ENCODE measurements at regions not wholly inside any gene's neighbourhood (a gene's known extent, or its start where the extent isn't known, plus 50 kb on each side); places are given as distances from the start of the nearest gene placed in this dataset.

DNA sequence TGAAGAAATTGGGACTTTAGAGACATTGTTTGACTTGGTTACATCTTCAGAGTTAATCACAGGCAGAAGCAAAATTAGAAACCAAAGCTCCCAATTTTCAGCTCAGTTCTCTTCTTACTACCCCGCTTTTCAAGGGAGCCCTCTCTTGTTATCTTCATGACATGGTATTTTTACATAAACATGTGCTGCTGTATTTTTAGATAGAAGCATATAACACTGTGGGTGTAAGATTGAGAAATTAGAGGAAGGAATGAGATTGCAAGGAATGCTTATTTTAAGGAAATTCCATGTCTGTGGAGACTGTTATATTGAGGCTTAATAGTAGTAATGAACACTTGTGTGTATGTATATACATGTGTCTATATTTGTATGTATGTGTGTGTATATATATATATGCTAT lies 401.6 kb downstream of the TMEM232 start:
- FAIRE-seq = no peak

DNA sequence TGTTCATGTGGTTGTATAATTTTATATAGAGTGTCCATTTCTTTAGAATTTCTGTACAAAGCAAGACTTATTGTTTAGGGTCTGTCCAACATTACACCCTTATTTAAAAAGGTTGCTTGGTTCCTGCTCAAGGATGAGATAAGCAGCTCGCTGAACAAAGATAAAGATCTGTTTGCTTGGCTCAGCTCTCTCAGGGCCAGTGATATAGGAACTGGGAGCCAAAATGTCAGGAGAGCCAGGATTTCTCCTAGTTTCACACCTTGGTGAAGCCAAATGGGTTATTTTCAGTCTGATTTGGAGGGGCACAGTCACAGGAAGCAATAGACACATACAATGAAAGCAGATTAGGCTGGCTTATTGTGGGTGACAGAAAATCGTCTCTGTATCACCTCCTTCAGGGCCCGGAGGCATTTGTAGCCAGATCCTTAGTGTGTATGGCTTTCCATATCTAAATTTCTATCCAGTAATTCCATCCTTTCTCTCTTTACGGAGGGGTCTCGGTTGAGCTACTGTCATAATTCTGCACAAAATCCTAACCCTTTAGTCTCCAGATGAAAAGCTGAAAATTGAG lies 396.4 kb downstream of the TMEM232 start:
- no peak for FAIRE-seq

DNA sequence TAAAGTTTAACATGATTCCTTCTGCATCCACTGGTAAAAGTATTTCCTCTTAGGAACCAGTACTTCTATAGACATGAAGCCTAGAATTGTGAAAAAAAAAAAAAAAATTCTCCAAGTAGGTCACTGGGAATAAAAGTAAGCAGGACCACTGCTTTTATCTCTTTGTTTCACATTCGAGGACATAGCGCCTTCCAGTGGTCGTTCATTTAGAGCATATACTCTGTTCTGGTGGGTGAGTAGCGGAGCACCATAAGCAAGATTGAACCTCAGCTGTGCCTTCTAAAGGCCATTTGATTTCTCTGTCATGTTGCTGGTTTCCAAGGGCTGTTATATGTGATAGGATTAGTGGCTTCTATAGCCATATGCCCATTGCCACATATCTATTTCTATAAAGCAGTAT lies 393.1 kb downstream of the TMEM232 start:
- FAIRE-seq = no peak

DNA sequence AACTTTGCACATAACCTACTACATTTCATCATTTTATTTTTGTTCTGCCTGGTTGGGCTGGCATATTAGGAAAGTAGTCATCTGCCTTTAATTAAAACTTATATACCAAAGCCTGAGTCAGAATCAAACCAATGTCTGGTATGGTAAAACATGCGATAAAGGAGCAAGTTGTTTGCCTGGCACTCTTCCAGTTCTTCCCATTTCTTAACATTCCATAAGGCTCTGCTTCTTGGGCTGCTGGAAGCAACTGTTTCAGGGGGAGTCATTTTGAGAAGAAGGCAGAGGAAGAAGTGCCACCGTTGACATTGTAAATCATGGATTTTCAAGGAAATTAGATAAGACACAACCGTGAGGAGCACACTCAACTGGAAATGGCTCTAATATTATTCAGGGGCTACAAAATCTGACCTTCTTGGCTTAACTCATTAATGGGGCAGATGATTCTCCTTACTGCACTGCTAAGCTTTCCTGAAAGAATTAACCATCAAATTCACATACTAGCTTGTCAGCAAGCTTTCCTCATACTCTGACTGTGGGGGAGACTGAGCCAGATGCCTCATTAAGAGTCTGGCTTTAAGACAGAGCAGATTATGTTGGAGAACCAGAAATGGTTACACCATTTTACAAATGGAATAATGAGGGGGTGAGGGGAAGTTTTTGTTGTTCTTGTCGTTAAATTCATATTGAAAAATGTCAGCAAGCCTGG lies 391.0 kb downstream of the TMEM232 start:
- FAIRE-seq = no peak

DNA sequence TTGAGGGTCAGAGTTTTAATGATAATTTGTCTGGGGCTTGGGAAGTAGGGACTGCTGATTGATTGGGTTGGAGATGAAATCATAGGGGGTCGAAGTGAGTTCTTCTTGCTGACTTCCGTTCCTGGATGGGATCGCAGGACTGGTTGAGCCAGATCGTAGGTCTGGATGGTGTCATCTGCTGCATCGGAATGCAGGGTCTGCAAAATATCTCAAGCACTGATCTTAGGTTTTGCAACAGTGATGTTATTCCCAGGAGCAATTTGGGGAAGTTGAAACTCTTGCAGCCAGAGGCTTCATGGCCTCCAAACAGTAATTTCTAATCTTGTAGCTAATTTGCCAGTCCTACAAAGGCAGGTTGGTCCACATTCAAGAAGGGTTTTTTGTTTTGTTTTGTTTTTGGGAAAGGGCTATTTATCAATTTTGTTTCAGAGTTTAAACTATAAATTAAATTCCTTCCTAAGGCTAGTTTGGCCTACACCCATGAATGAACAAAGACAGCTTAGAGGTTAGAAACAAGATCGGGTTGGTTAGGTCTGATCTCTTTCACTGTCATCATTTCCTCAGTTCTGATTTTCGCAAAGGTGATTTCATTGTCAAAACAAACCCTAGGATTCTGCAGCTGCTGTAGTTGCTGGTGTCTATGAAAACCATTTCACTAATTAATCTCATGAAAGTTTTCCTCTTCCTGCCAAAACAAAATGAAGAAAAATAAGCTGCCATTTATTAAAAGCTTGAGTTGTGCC lies 388.0 kb downstream of the TMEM232 start:
- no peak for FAIRE-seq

DNA sequence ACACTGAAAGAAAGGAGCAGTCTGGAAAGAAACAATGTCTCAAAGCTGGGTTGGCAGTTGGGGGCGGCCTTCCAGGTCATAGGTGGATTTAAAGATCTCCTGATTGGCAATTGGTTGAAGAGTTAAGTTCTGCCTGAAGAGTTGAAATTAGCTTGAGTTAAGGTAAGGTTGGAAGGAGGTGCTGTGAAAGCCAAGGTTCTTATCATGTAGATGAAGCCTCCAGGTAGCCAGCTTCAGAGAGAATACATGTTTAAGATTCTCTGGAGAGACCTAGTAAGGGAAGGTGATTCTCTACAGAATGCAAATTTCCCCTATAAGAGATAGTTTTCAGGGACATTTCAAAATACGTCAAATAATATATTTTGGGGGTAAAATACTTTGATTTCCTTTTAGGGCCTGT lies 387.1 kb downstream of the TMEM232 start:
- FAIRE-seq = no peak

DNA sequence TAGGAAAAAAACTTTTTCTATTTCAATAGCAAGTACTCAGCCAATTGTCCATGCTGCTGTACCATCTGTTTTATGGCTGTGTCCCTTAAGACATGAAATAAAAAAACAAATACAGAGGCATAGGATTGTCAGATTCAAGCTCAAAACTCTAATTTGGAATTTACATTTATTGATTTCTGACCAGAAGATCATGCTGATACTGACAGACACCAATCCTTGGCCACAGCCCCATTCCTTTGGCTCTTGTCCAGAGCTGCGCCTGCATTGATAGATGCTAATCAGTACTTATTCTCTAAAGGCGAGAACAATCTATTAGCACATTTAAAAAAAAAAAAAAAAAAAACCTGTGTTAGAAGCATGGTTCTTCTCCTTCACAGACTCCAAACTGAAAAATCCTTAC lies 384.6 kb downstream of the TMEM232 start:
- no peak for FAIRE-seq

DNA sequence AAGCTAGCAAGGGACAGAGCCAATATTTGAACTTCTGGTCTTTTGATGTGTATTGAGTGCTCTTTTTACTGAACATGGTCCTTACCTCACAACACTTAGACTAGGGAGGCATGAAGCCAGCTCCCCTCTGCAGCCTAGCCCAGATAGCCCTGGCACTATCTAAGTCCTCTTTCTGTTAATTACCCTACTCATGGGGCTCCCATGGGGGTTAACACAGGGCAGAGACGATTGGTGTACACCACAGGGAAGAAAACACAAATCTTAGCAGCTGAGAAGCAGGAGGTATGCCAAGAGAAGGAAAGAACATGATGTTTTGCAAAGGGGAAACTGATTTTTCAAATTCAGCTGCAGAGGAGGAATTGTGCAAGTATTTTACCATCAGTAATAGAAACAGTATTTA lies 383.8 kb downstream of the TMEM232 start:
- FAIRE-seq = no peak

DNA sequence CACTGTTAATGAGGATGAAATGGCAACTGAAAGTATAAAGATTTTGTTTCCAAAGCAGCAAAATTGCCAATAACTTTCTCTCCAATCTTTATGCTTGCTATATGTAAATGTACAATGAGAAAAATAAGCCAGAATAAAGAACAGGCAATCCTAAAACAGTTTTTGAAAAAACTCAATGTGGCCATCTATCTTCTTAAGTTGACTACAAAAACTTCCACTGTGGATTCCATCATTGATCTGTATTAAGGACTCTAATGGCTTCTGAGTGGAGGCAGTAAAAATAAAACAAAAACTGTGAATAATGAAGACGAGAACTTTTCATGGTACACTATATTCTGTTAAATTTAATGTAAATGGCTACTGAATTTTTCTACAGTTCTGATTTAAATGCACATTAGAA lies 382.9 kb downstream of the TMEM232 start:
- no peak for FAIRE-seq

DNA sequence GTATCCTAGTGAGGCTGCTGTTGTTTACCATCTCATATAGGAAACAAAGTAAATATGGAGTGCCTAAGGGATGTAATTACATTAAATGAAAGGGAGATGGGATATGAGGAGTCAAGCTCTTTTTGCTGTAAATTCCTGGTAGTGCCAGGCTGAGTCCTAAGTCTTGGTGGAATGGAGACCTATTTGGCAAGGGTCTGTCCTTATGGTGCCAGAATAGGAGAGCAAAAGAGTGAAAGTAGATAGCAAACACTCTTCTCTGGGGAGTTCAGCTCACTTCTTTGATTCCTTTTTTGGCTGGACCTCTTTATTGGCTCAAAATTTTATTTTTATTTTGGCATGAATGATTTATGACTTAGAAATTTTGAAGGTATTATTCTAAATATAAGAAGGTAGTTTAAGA lies 380.8 kb downstream of the TMEM232 start:
- FAIRE-seq = no peak

DNA sequence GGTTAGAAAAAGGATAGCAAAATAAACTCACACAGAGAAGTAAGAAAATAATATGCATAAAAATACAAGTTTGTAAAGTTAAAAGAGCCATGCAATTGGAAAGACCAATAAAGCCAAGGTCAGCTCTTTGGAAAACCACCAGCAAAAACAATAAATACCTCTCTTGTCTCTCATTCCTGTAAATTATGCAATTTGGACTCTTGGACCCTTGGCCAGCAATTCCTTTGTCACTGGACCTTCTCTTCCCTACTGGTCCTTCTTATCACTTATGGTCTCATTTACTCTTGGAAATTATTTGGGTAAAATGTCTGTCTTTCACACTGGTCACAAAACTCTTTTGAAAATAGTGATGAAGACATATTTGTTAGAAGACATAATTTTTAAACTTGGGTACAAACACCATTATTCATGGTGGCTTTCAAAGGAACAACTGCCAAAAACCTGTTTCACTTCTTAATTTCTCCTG lies 379.5 kb downstream of the TMEM232 start:
- no peak for FAIRE-seq

DNA sequence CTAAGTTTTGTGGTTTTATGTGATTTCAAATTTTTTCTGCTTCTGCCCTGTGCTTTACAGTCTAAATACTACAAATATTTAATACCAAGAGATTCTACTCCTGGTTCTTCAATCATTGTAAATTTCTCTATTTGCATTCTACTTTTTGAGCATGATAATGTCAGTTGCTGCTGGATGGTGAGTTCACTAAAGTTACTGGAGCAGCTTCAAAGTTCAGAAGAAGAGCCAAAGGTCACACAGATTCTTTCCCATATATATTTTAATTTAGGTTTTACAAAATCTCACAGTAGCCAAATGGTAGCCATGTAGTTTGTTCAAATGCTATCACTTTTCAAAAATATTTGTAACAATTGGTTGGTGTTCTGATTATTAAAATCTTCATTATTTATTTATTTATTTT lies 378.7 kb downstream of the TMEM232 start:
- FAIRE-seq = no peak

DNA sequence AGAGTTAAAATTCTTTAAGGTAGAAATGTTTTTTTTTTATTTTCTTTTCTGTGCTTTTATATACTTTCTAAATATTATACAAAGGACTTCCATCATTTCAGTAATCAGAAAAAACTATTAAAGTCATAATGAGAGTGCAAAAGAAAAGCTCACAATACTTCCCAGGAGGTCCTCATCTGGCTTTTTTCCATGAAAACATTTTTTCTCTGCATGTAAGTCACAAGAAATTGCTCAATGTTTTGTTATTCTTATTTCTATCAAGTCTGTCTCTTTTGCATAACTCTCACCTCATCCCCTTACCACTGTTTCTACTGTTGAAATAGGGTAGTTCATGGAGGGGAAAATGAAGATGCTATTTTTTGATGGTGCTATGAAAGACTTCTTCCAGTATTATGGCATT lies 375.0 kb downstream of the TMEM232 start:
- no peak for FAIRE-seq

DNA sequence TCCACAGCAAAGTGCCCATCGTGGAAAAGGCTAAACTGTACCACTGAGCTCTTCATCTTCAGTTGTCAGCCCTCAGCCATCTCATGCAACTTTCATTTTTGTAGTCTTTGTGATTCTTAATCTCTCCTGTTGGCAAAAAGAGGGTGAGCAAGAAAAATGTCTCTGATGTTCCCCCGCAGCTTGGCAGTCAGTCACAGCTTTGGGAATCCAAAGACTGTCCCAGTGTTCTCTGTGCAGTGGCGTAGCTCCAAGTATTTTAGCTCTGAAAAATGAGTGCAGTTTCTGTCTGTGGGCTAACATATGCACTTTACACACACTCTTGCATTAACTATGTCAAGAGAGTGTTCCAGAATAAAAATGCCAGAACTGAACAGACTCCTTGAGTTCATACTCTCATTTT lies 372.2 kb downstream of the TMEM232 start:
- no peak for FAIRE-seq

DNA sequence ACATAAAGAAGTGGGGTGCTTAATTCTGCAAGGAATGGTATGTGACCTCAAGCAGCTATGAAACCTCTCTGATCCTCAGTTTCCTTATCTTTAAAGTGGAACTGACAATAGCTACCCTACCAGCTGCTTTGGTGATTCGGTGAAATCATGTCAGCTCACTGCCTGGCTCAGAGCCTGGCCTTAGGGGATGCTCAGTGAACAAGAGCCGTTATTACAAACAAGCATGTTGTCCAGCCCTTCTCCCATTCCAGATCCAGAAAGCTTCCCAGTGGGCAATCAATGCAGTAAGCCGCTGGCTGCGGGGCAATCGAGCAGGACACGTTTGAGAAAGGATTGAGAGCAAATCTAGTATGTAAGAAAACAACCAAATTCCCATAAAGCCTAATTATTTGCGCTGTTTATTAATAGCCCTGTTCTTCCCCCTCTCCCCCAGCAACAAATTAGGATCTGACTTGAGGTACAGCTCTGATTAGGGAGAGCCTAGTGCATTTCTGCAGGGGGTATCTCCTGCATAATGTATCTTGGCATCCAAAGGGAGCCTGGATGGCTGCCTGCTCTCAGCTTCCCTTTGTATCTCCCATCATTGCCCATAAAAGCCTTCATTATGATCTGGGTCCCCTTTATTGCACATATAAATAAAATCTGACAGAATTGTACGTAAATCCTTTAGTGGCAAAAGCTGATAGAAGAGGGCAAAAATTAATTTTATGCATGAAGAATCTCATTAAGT lies 371.4 kb downstream of the TMEM232 start:
- no peak for FAIRE-seq

DNA sequence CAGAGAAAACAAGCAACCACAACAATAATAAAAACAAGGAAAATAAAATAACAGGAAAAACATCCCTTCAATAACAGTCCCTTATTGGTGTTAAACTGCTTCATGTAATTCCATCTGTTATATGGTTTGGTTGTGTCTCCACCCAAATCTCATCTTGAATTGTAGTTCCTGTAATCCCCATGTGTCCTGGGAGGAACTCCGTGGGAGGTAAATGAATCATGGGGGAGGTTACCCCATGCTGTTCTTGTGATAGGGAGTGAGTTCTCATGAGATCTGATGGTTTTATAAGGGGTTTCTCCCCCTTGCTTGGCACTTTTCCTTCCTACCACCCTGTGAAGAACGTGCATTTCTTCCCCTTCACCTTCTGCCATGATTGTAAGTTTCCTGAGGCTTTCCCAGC lies 369.8 kb downstream of the TMEM232 start:
- FAIRE-seq = no peak

DNA sequence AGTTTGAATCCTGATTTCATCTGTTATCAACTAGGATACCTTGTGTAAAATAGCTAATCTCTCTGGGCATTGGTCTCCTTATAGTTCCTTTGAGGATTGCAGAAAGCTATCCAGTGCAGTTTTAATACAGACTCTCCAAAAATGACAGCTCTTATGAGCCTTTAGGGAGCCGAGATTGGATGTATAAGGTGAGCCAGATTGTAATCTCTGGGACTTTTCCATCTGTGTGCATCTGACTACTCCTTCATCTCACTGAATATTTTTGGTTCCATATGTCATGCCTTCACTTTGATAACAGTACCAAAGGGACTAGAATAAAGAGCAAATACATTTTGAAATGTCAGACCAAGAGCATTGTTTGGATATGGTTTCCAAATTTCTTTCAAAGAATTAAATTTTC lies 367.2 kb downstream of the TMEM232 start:
- FAIRE-seq = no peak

DNA sequence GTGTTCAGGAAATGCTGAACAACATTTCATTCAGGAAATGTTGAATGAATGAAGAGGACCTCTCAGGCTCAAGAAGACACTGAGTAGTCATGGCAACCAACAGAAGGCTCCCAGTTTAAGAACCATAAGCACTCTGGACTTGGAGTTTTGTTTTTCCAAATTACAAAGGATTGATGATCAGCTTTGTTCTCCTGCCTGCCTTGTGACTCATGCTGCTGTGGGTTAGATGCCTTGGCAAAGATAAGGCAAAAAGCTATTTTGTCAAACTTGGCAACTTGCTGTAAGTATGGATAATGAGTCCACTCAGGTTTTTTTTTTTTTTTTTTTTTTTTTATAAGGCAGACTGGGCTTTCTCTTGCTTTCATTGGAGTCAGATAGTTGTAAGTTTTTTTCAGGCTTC lies 365.0 kb downstream of the TMEM232 start:
- no peak for FAIRE-seq

DNA sequence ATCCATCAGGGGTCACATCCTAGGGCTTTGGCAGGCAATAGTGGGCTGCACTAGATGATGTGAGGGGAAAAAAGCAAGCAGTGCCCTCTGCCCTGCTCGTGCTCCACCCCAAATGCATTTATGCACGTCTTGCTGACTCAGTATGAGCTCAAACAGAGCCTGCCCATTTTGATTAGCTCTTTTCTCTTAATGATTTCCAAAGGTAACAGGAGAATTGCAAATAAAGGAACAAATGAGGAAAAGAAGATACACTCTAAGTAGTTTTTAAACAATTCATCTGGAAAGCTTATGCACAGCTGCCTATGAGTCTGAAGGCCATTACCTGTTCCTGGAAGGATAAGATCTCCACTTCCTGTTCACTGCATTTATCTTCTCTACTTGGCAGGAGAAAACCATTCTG lies 364.2 kb downstream of the TMEM232 start:
- FAIRE-seq = no peak

DNA sequence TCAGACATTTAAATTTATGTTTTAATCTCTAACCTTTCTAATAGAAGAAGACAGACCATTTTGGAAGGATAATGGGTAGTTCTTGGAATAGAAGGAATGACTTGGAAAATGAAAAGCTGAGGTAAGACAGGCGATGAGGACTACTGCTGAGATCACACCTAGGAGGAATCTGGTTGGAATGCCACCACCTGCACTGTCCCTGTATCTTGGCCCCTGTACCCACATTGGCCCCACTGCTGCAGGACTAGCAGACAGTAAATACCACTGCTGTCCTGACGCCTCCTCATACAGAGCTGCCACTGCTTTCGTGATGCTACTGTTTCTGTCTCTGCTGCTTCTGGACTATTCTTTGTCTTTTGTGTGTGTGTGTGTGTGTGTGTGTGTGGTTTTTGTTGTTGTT lies 359.8 kb downstream of the TMEM232 start:
- no peak for FAIRE-seq
